HG03521 (cell line): ENCODE measurements at regions not wholly inside any gene's neighbourhood (a gene's known extent, or its start where the extent isn't known, plus 50 kb on each side); places are given as distances from the start of the nearest gene placed in this dataset.

ENCODE experiments used
- ATAC-seq: cut with Tn5 transposase; IDR thresholded peaks from one replicate; pipeline ENCODE4 v1.9.1; 2021; ENCODE audit warnings: mild to moderate bottlenecking, moderate library complexity; ENCODE audit not compliant: unreplicated experiment

GRCh38 chr12:74899031-74899829 lies 310.4 kb downstream of the KCNC2 start:
- ATAC-seq: no peak

- ATAC-seq: no peak
These were observed 309.4 kb downstream of the KCNC2 start for GRCh38 chr12:74900232-74900631.

GRCh38 chr12:74903522-74903921 lies 306.1 kb downstream of the KCNC2 start:
- ATAC-seq: no peak

- ATAC-seq: no peak
These were observed 303.4 kb downstream of the KCNC2 start for GRCh38 chr12:74906224-74906623.

- ATAC-seq: no peak
These were observed 298.8 kb downstream of the KCNC2 start for GRCh38 chr12:74910831-74911230.

- no peak for ATAC-seq
These were observed 295.3 kb downstream of the KCNC2 start for GRCh38 chr12:74914378-74914777.

- ATAC-seq: no peak
These were observed 293.9 kb downstream of the KCNC2 start for GRCh38 chr12:74915718-74916117.

- ATAC-seq: no peak
These were observed 291.9 kb downstream of the KCNC2 start for GRCh38 chr12:74917743-74918142.

GRCh38 chr12:74918291-74918690 lies 291.3 kb downstream of the KCNC2 start:
- no peak for ATAC-seq

- no peak for ATAC-seq
These were observed 287.5 kb downstream of the KCNC2 start for GRCh38 chr12:74922117-74922516.

GRCh38 chr12:74922642-74923041 lies 287.0 kb downstream of the KCNC2 start:
- no peak for ATAC-seq

GRCh38 chr12:74941670-74942069 lies 268.0 kb downstream of the KCNC2 start:
- ATAC-seq: no peak

- ATAC-seq: no peak
These were observed 263.9 kb downstream of the KCNC2 start for GRCh38 chr12:74945771-74946198.

- no peak for ATAC-seq
These were observed 255.9 kb downstream of the KCNC2 start for GRCh38 chr12:74953697-74954096.

GRCh38 chr12:74957231-74957630 lies 252.4 kb downstream of the KCNC2 start:
- no peak for ATAC-seq

GRCh38 chr12:74957634-74958033 lies 252.0 kb downstream of the KCNC2 start:
- ATAC-seq: no peak

- ATAC-seq: no peak
These were observed 250.0 kb downstream of the KCNC2 start for GRCh38 chr12:74959657-74960056.

GRCh38 chr12:74963304-74963703 lies 246.3 kb downstream of the KCNC2 start:
- no peak for ATAC-seq

GRCh38 chr12:74963867-74964331 lies 245.7 kb downstream of the KCNC2 start:
- no peak for ATAC-seq

- no peak for ATAC-seq
These were observed 245.2 kb downstream of the KCNC2 start for GRCh38 chr12:74964390-74964789.

- ATAC-seq: no peak
These were observed 238.4 kb downstream of the KCNC2 start for GRCh38 chr12:74971201-74971600.

- ATAC-seq: no peak
These were observed 231.7 kb downstream of the KCNC2 start for GRCh38 chr12:74977832-74978481.
